ENCODE measurements at regions not wholly inside any gene's neighbourhood (a gene's known extent, or its start where the extent isn't known, plus 50 kb on each side); places are given as distances from the start of the nearest gene placed in this dataset.

- TF ChIP-seq CTCF (IDR thresholded peaks at IDR 0.05) (no peak), POLR2A (IDR thresholded peaks at IDR 0.05) (no peak), POLR2AphosphoS5 (IDR thresholded peaks at IDR 0.05) (no peak), EP300 (IDR thresholded peaks at IDR 0.05) (no peak)
Observed at GRCh38 chr9:92187989-92188714, 72.9 kb upstream of the SPTLC1 start.
